ENCODE measurements at regions not wholly inside any gene's neighbourhood (a gene's known extent, or its start where the extent isn't known, plus 50 kb on each side); places are given as distances from the start of the nearest gene placed in this dataset.
"Not testable (repeated sequence)": the region's sequence is repeated elsewhere in the genome, so short reads cannot be mapped to it uniquely, and the experiment has no call there.

- TF ChIP-seq POLR2AphosphoS5 (IDR thresholded peaks at IDR 0.05) (no peak), POLR2A (IDR thresholded peaks at IDR 0.05) (no peak), CTCF (IDR thresholded peaks at IDR 0.05) (no peak)
- Histone ChIP-seq H3K9me3 (no peaks in the 10 kb centered on the region), H3K36me3 (no peaks in the 10 kb centered on the region), H3K27ac (no peak overlapping the region), H3K4me3 (no peak overlapping the region), H3K4me1 (replicated peaks) (no peaks in the 10 kb centered on the region), H3K27me3 (replicated peaks; ENCODE audit: insufficient read depth) (no peaks in the 10 kb centered on the region)
- intact Hi-C loops (cut with DNase I), result no loop called here
- DNase-seq (ENCODE audit: low spot score), result no peak
- 93% methylated on average over 1 of the region's 1 CpG for WGBS
These were observed 1037.0 kb upstream of the SPRY2 start for GRCh38 chr13:81377921-81378320.

- Histone ChIP-seq H3K36me3 (no peaks in the 10 kb centered on the region), H3K27me3 (replicated peaks; ENCODE audit: insufficient read depth) (no peaks in the 10 kb centered on the region), H3K4me3 (no peak overlapping the region), H3K9me3 (no peaks in the 10 kb centered on the region), H3K4me1 (replicated peaks) (no peaks in the 10 kb centered on the region), H3K27ac (no peak overlapping the region)
- no peak for DNase-seq (ENCODE audit: low spot score)
- intact Hi-C loops (cut with DNase I), result no loop called here
- no peak for TF ChIP-seq POLR2AphosphoS5 (IDR thresholded peaks at IDR 0.05)
- no peak for TF ChIP-seq POLR2A (IDR thresholded peaks at IDR 0.05)
- 47% methylated on average over 1 of the region's 1 CpG for WGBS
These were observed 1034.8 kb upstream of the SPRY2 start for GRCh38 chr13:81375709-81376108.

- H3K4me3 ChIP-seq; DNase-seq (ENCODE audit: low spot score); H3K36me3 ChIP-seq; H3K27me3 ChIP-seq (replicated peaks; ENCODE audit: insufficient read depth); intact Hi-C loops (cut with DNase I); H3K9me3 ChIP-seq; H3K4me1 ChIP-seq (replicated peaks); H3K27ac ChIP-seq: not testable (repeated sequence)
- WGBS, result 69% methylated on average over 2 of the region's 2 CpGs
These were observed 1021.8 kb upstream of the SPRY2 start for GRCh38 chr13:81362711-81363110.

GRCh38 chr13:81350056-81350455, 1009.1 kb upstream of the SPRY2 start:
- TF ChIP-seq POLR2A (IDR thresholded peaks at IDR 0.05) (no peak), POLR2AphosphoS5 (IDR thresholded peaks at IDR 0.05) (no peak), CTCF (IDR thresholded peaks at IDR 0.05) (no peak)
- H3K9me3 ChIP-seq, result no peaks in the 10 kb centered on the region

GRCh38 chr13:81340118-81341069, 999.5 kb upstream of the SPRY2 start:
- DNase-seq (ENCODE audit: low spot score); H3K9me3 ChIP-seq; H3K27ac ChIP-seq; H3K36me3 ChIP-seq; H3K4me3 ChIP-seq; H3K4me1 ChIP-seq (replicated peaks); intact Hi-C loops (cut with DNase I); H3K27me3 ChIP-seq (replicated peaks; ENCODE audit: insufficient read depth): not testable (repeated sequence)
- WGBS, result 93% methylated on average over 36 of the region's 36 CpGs

More at GRCh38 chr13:81350056-81350455, 1009.1 kb upstream of the SPRY2 start:
- DNase-seq (ENCODE audit: low spot score), result no peak
- no peak overlapping the region for H3K4me3 ChIP-seq
- H3K27me3 ChIP-seq (replicated peaks; ENCODE audit: insufficient read depth), result no peaks in the 10 kb centered on the region
- intact Hi-C loops (cut with DNase I), result no loop called here
- no peaks in the 10 kb centered on the region for H3K36me3 ChIP-seq
- no peak overlapping the region for H3K27ac ChIP-seq
- no peaks in the 10 kb centered on the region for H3K4me1 ChIP-seq (replicated peaks)
- 35% methylated on average over 1 of the region's 1 CpG for whole genome bisulfite sequencing

GRCh38 chr13:81339666-81340065, 998.7 kb upstream of the SPRY2 start:
- H3K9me3 ChIP-seq; H3K36me3 ChIP-seq; H3K4me3 ChIP-seq; DNase-seq (ENCODE audit: low spot score); H3K27ac ChIP-seq; H3K4me1 ChIP-seq (replicated peaks); intact Hi-C loops (cut with DNase I); H3K27me3 ChIP-seq (replicated peaks; ENCODE audit: insufficient read depth): not testable (repeated sequence)
- 98% methylated on average over 14 of the region's 14 CpGs for WGBS

GRCh38 chr13:81334481-81334880, 993.6 kb upstream of the SPRY2 start:
- Histone ChIP-seq H3K4me1 (replicated peaks) (no peaks in the 10 kb centered on the region), H3K4me3 (no peak overlapping the region), H3K36me3 (no peaks in the 10 kb centered on the region), H3K27me3 (replicated peaks; ENCODE audit: insufficient read depth) (no peaks in the 10 kb centered on the region), H3K9me3 (no peaks in the 10 kb centered on the region), H3K27ac (no peak overlapping the region)
- WGBS, result 84% methylated on average over 4 of the region's 4 CpGs
- intact Hi-C loops (cut with DNase I), result no loop called here
- no peak for DNase-seq (ENCODE audit: low spot score)
- no peak for TF ChIP-seq POLR2AphosphoS5 (IDR thresholded peaks at IDR 0.05)
- TF ChIP-seq POLR2A (IDR thresholded peaks at IDR 0.05), result no peak
- TF ChIP-seq CTCF (IDR thresholded peaks at IDR 0.05), result no peak
